Activated naive CD4-positive, alpha-beta T cell treated with Interleukin-2 at 50 U/mL for 16 hours (primary cell): ENCODE measurements at regions not wholly inside any gene's neighbourhood (a gene's known extent, or its start where the extent isn't known, plus 50 kb on each side); places are given as distances from the start of the nearest gene placed in this dataset.

Experiments used
- DNase-seq: peaks from one replicate; pipeline ENCODE4 v3.0.0-alpha.2; 2020

- no peak for DNase-seq
Measured at GRCh38 chr17:79365836-79366770, 244.7 kb downstream of the RBFOX3 start.

GRCh38 chr17:79365351-79365750 lies 245.5 kb downstream of the RBFOX3 start:
- no peak for DNase-seq

- DNase-seq, result no peak
Measured at GRCh38 chr17:79364315-79365094, 246.3 kb downstream of the RBFOX3 start.

GRCh38 chr17:79363552-79364275 lies 247.1 kb downstream of the RBFOX3 start:
- no peak for DNase-seq

- no peak for DNase-seq
Measured at GRCh38 chr17:79362772-79363305, 248.0 kb downstream of the RBFOX3 start.

GRCh38 chr17:79361873-79362771 lies 248.7 kb downstream of the RBFOX3 start:
- no peak for DNase-seq

- no peak for DNase-seq
Measured at GRCh38 chr17:79361221-79361734, 249.6 kb downstream of the RBFOX3 start.

- DNase-seq, result no peak
Measured at GRCh38 chr17:79360196-79360595, 250.7 kb downstream of the RBFOX3 start.

- no peak for DNase-seq
Measured at GRCh38 chr17:79356839-79357447, 253.9 kb downstream of the RBFOX3 start.

GRCh38 chr17:79355165-79355564 lies 255.7 kb downstream of the RBFOX3 start:
- no peak for DNase-seq

GRCh38 chr17:79354173-79354820 lies 256.6 kb downstream of the RBFOX3 start:
- no peak for DNase-seq

GRCh38 chr17:79353548-79353947 lies 257.3 kb downstream of the RBFOX3 start:
- no peak for DNase-seq

- no peak for DNase-seq
Measured at GRCh38 chr17:79353016-79353415, 257.8 kb downstream of the RBFOX3 start.

GRCh38 chr17:79350533-79350932 lies 260.3 kb downstream of the RBFOX3 start:
- DNase-seq, result no peak

- no peak for DNase-seq
Measured at GRCh38 chr17:79349506-79350400, 261.1 kb downstream of the RBFOX3 start.

- no peak for DNase-seq
Measured at GRCh38 chr17:79342376-79342775, 267.8 kb downstream of the ENGASE start.

GRCh38 chr17:79341816-79342215 lies 267.2 kb downstream of the ENGASE start:
- no peak for DNase-seq

- no peak for DNase-seq
Measured at GRCh38 chr17:79341222-79341780, 266.7 kb downstream of the ENGASE start.
